HEK293T (cell line): ENCODE measurements at regions not wholly inside any gene's neighbourhood (a gene's known extent, or its start where the extent isn't known, plus 50 kb on each side); places are given as distances from the start of the nearest gene placed in this dataset.

ENCODE experiments used
- FOXM1 ChIP-seq: fragments of 450-650 bp; IDR thresholded peaks from 2 replicates; pipeline ENCODE4 v1.6.1; 2017; ENCODE audit warnings: mild to moderate bottlenecking, borderline replicate concordance
- L3MBTL2 ChIP-seq: fragments of 450-650 bp; conservative IDR thresholded peaks from 2 replicates; pipeline ENCODE4 v1.6.1; 2016; ENCODE audit warnings: mild to moderate bottlenecking
- PKNOX1 ChIP-seq: fragments of 450-650 bp; IDR thresholded peaks from 2 replicates; pipeline ENCODE4 v1.6.1; 2016

- TF ChIP-seq FOXM1 (no peak), PKNOX1 (no peak), L3MBTL2 (no peak)
These were observed 182.0 kb upstream of the WWC1 start for GRCh38 chr5:168109441-168109840.
